ENCODE measurements at regions not wholly inside any gene's neighbourhood (a gene's known extent, or its start where the extent isn't known, plus 50 kb on each side); places are given as distances from the start of the nearest gene placed in this dataset.

GRCh38 chr6:65943548-65943947 lies 236.5 kb upstream of the EYS start:
- TF ChIP-seq, protein P1, sequence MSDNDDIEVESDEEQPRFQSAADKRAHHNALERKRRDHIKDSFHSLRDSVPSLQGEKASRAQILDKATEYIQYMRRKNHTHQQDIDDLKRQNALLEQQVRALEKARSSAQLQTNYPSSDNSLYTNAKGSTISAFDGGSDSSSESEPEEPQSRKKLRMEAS (IDR thresholded peaks at IDR 0.05; ENCODE audit: insufficient read depth, insufficient read length) = no peak
- TF ChIP-seq POLR2A (IDR thresholded peaks at IDR 0.05; ENCODE audit: low read depth, low read length) = no peak

All from endothelial cell of umbilical vein (primary cell).